HEK293 (cell line): ENCODE measurements at regions not wholly inside any gene's neighbourhood (a gene's known extent, or its start where the extent isn't known, plus 50 kb on each side); places are given as distances from the start of the nearest gene placed in this dataset.
"Not testable (repeated sequence)": the region's sequence is repeated elsewhere in the genome, so short reads cannot be mapped to it uniquely, and the experiment has no call there.

Experiments
- CTCF ChIA-PET: fragments of 350-600 bp; formaldehyde crosslinking; extraction: SDS; loops from one replicate; lab custom pipeline; 2021; ENCODE audit warnings: antibody characterized with exemption; lab: Yijun Ruan, JAX
- POLR2A ChIA-PET: fragments of 300-600 bp; formaldehyde crosslinking; extraction: SDS; loops from one replicate; lab custom pipeline; 2020; ENCODE audit warnings: antibody characterized with exemption, inconsistent platforms; lab: Yijun Ruan, JAX
- H3K27ac ChIP-seq: fragments of 200-500 bp; sonication (Bioruptor generic); 2 replicates; pipeline ENCODE4 v1.5.1; 2014; ENCODE audit warnings: low read depth, low read length, control low read depth, inconsistent platforms; ENCODE audit errors: extremely low read depth
- H3K36me3 ChIP-seq, 2 experiments: fragments of 200-500 bp in 1 of 2; sonication (Bioruptor generic) in 1 of 2; 1 replicate in 1 of 2; 2 replicates in 1 of 2; pipeline ENCODE4 v1.5.1; 2014 to 2017; ENCODE audit warnings: inconsistent platforms in 2 of 2, low read length in 2 of 2; ENCODE audit not compliant: control insufficient read depth in 2 of 2, insufficient read depth in 1 of 2
- H3K4me1 ChIP-seq: fragments of 200-500 bp; sonication (Bioruptor generic); 2 replicates; pipeline ENCODE4 v1.5.1; 2014; ENCODE audit warnings: mild to moderate bottlenecking, low read length, inconsistent platforms; ENCODE audit not compliant: control insufficient read depth, insufficient read depth
- H3K4me3 ChIP-seq: 2 replicates; pipeline ENCODE4 v1.5.1; 2011; ENCODE audit warnings: low read depth, mild to moderate bottlenecking, control low read depth, low read length, moderate library complexity
- H3K9me3 ChIP-seq: fragments of 200-500 bp; sonication (Bioruptor generic); 2 replicates; pipeline ENCODE4 v1.5.1; 2014; ENCODE audit warnings: low read depth, low read length, inconsistent platforms; ENCODE audit not compliant: control insufficient read depth, insufficient read depth
- KLF10 ChIP-seq: fragments of 450-650 bp; IDR thresholded peaks from 2 replicates; pipeline ENCODE4 v1.5.1; 2018; ENCODE audit warnings: missing biosample characterization, mild to moderate bottlenecking, missing genetic modification characterization
- MYNN ChIP-seq: fragments of 450-650 bp; formaldehyde crosslinking; IDR thresholded peaks from 2 replicates; pipeline ENCODE4 v1.5.1; 2016; ENCODE audit warnings: missing biosample characterization, missing genetic modification characterization, borderline replicate concordance
- TCF7L2 ChIP-seq: IDR thresholded peaks from 2 replicates; pipeline ENCODE4 v1.6.1; 2011; ENCODE audit warnings: low read depth, mild to moderate bottlenecking, inconsistent platforms, low read length, moderate library complexity, borderline replicate concordance
- ZNF112 ChIP-seq: fragments of 450-650 bp; formaldehyde crosslinking; IDR thresholded peaks from 2 replicates; pipeline ENCODE4 v1.5.0; 2017; ENCODE audit warnings: missing biosample characterization, missing genetic modification characterization
- ZNF121 ChIP-seq: fragments of 450-650 bp; formaldehyde crosslinking; IDR thresholded peaks from 2 replicates; pipeline ENCODE4 v1.5.1; 2016; ENCODE audit warnings: missing biosample characterization, missing genetic modification characterization
- ZNF133 ChIP-seq: fragments of 450-650 bp; formaldehyde crosslinking; IDR thresholded peaks from 2 replicates; pipeline ENCODE4 v1.5.1; 2016; ENCODE audit warnings: missing biosample characterization, missing genetic modification characterization
- ZNF202 ChIP-seq: fragments of 450-650 bp; formaldehyde crosslinking; IDR thresholded peaks from 2 replicates; pipeline ENCODE4 v1.5.1; 2016; ENCODE audit warnings: missing biosample characterization, missing genetic modification characterization, borderline replicate concordance
- ZNF211 ChIP-seq: fragments of 450-650 bp; formaldehyde crosslinking; IDR thresholded peaks from 2 replicates; pipeline ENCODE4 v1.5.1; 2016; ENCODE audit warnings: low read depth, missing biosample characterization, missing genetic modification characterization
- ZNF266 ChIP-seq: fragments of 450-650 bp; formaldehyde crosslinking; IDR thresholded peaks from 2 replicates; pipeline ENCODE4 v1.5.1; 2016; ENCODE audit warnings: missing biosample characterization, missing genetic modification characterization, low read depth
- ZNF292 ChIP-seq: fragments of 450-650 bp; formaldehyde crosslinking; IDR thresholded peaks from 2 replicates; pipeline ENCODE4 v1.5.1; 2016; ENCODE audit warnings: low read depth, missing biosample characterization, missing genetic modification characterization, borderline replicate concordance
- ZNF350 ChIP-seq: fragments of 450-650 bp; formaldehyde crosslinking; IDR thresholded peaks from 2 replicates; pipeline ENCODE4 v1.5.0; 2017; ENCODE audit warnings: missing biosample characterization, mild to moderate bottlenecking, missing genetic modification characterization
- ZNF398 ChIP-seq: fragments of 450-650 bp; formaldehyde crosslinking; IDR thresholded peaks from 2 replicates; pipeline ENCODE4 v1.5.1; 2017; ENCODE audit warnings: missing biosample characterization, missing genetic modification characterization
- ZNF423 ChIP-seq: fragments of 450-650 bp; formaldehyde crosslinking; IDR thresholded peaks from 2 replicates; pipeline ENCODE4 v1.5.1; 2016; ENCODE audit warnings: missing biosample characterization, missing genetic modification characterization
- ZNF48 ChIP-seq: fragments of 450-650 bp; formaldehyde crosslinking; IDR thresholded peaks from 2 replicates; pipeline ENCODE4 v1.5.1; 2016; ENCODE audit warnings: missing biosample characterization, missing genetic modification characterization
- ZNF768 ChIP-seq: fragments of 450-650 bp; formaldehyde crosslinking; IDR thresholded peaks from 2 replicates; pipeline ENCODE4 v1.5.1; 2018; ENCODE audit warnings: missing biosample characterization, mild to moderate bottlenecking, missing genetic modification characterization
- ZSCAN5A ChIP-seq: fragments of 450-650 bp; formaldehyde crosslinking; IDR thresholded peaks from 2 replicates; pipeline ENCODE4 v1.5.1; 2016; ENCODE audit warnings: missing biosample characterization, missing genetic modification characterization
- TF ChIP-seq, protein P1 (sequence below): fragments of 450-650 bp; formaldehyde crosslinking; IDR thresholded peaks from 2 replicates; pipeline ENCODE4 v1.5.1; 2016; ENCODE audit warnings: missing biosample characterization, missing genetic modification characterization
- TF ChIP-seq, protein P2 (sequence below): fragments of 450-650 bp; formaldehyde crosslinking; IDR thresholded peaks from 2 replicates; pipeline ENCODE4 v1.5.1; 2016; ENCODE audit warnings: missing biosample characterization, missing genetic modification characterization

DNA sequence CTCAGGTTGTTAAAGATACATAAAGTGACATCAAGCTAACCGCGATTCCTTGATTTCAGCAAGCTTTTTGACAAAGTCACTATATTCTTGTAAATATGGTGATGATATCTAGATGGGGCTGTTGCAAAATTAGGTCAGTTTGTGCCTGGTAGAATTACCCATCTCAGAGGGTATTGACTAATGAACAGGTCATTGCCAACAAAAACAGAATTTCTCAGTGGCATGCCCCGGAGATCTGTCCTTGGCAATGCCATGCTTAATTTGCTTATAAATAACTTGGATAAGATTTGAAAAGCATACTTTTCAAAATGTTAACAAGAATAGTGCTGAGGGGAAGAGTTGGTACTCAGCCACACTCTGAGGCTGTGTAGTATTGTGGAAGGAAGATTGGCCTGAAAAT lies 783.3 kb upstream of the SEMA6A start:
- H3K4me3 ChIP-seq = no peak overlapping the region
- CTCF ChIA-PET = no interaction called here
- H3K9me3 ChIP-seq = no peaks in the 10 kb centered on the region
- POLR2A ChIA-PET = no interaction called here
- no peaks in the 10 kb centered on the region for H3K36me3 ChIP-seq
- no peak for TF ChIP-seq ZNF292 (tag by site-specific recombination)
- H3K27ac ChIP-seq = no peak overlapping the region
- H3K4me1 ChIP-seq = no peaks in the 10 kb centered on the region

- Histone ChIP-seq H3K27ac (no peak overlapping the region), H3K36me3 (no peaks in the 10 kb centered on the region), H3K4me3 (no peak overlapping the region), H3K9me3 (no peaks in the 10 kb centered on the region), H3K4me1 (no peaks in the 10 kb centered on the region)
- TF ChIP-seq ZNF202 (tag by site-specific recombination) (no peak), TCF7L2 (no peak), ZNF112 (no peak), ZSCAN5A (no peak), MYNN (tag by site-specific recombination) (no peak), ZNF350 (tag by site-specific recombination) (no peak), ZNF48 (tag by site-specific recombination) (no peak), ZNF768 (tag by site-specific recombination) (no peak), KLF10 (tag by site-specific recombination) (no peak), ZNF211 (no peak), ZNF133 (tag by site-specific recombination) (no peak), ZNF398 (tag by site-specific recombination) (no peak), ZNF266 (no peak), ZNF121 (no peak), ZNF423 (tag by site-specific recombination) (no peak)
- TF ChIP-seq, protein P1, sequence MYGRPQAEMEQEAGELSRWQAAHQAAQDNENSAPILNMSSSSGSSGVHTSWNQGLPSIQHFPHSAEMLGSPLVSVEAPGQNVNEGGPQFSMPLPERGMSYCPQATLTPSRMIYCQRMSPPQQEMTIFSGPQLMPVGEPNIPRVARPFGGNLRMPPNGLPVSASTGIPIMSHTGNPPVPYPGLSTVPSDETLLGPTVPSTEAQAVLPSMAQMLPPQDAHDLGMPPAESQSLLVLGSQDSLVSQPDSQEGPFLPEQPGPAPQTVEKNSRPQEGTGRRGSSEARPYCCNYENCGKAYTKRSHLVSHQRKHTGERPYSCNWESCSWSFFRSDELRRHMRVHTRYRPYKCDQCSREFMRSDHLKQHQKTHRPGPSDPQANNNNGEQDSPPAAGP (tag by site-specific recombination) = no peak
- TF ChIP-seq, protein P2, sequence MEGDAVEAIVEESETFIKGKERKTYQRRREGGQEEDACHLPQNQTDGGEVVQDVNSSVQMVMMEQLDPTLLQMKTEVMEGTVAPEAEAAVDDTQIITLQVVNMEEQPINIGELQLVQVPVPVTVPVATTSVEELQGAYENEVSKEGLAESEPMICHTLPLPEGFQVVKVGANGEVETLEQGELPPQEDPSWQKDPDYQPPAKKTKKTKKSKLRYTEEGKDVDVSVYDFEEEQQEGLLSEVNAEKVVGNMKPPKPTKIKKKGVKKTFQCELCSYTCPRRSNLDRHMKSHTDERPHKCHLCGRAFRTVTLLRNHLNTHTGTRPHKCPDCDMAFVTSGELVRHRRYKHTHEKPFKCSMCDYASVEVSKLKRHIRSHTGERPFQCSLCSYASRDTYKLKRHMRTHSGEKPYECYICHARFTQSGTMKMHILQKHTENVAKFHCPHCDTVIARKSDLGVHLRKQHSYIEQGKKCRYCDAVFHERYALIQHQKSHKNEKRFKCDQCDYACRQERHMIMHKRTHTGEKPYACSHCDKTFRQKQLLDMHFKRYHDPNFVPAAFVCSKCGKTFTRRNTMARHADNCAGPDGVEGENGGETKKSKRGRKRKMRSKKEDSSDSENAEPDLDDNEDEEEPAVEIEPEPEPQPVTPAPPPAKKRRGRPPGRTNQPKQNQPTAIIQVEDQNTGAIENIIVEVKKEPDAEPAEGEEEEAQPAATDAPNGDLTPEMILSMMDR (tag by site-specific recombination) = no peak
- ChIA-PET CTCF (no interaction called here), POLR2A (no interaction called here)
These were observed 772.7 kb upstream of the SEMA6A start for GRCh38 chr5:117347280-117347679.

- CTCF ChIA-PET, H3K4me1 ChIP-seq, POLR2A ChIA-PET, H3K36me3 ChIP-seq, H3K9me3 ChIP-seq, H3K27ac ChIP-seq, H3K4me3 ChIP-seq: not testable (repeated sequence)
These were observed 769.1 kb upstream of the SEMA6A start for GRCh38 chr5:117343726-117344125.
